Urinary bladder (tissue), 3 donors: ENCODE measurements at regions not wholly inside any gene's neighbourhood (a gene's known extent, or its start where the extent isn't known, plus 50 kb on each side); places are given as distances from the start of the nearest gene placed in this dataset.

Experiments used
- DNase-seq: peaks from one replicate; pipeline ENCODE4 v3.0.0-alpha.2; 2015; ENCODE audit errors: extremely low spot score
- H3K27ac ChIP-seq: one replicate; pipeline ENCODE4 v1.5.1; 2013; ENCODE audit warnings: low read depth, mild to moderate bottlenecking, moderate library complexity
- H3K36me3 ChIP-seq: one replicate; pipeline ENCODE4 v1.6.1; 2013; ENCODE audit warnings: mild to moderate bottlenecking, moderate library complexity; ENCODE audit not compliant: insufficient read depth
- H3K4me1 ChIP-seq: one replicate; pipeline ENCODE4 v1.6.1; 2013; ENCODE audit warnings: mild to moderate bottlenecking, moderate library complexity; ENCODE audit not compliant: insufficient read depth
- H3K4me3 ChIP-seq: one replicate; pipeline ENCODE4 v1.5.1; 2013; ENCODE audit warnings: low read depth, low read length
- WGBS: extraction: QIAGEN DNeasy Blood & Tissue Kit; methylation state at CpG from one replicate; pipeline ENCODE4 v1.1.7; 2013; 5-methylcytosine and 5-hydroxymethylcytosine counted together
- donor health status: healthy with polysubstance abuse.
- donor health status: healthy.

- H3K4me1 ChIP-seq, result no peaks in the 10 kb centered on the region
- H3K27ac ChIP-seq, result no peak overlapping the region
- WGBS, result 45% methylated on average over 2 of the region's 2 CpGs
- H3K36me3 ChIP-seq, result no peaks in the 10 kb centered on the region
- H3K4me3 ChIP-seq, result no peak overlapping the region
- no peak for DNase-seq
Measured at GRCh38 chr1:87899017-87899416, 570.3 kb downstream of the LMO4 start.

DNA sequence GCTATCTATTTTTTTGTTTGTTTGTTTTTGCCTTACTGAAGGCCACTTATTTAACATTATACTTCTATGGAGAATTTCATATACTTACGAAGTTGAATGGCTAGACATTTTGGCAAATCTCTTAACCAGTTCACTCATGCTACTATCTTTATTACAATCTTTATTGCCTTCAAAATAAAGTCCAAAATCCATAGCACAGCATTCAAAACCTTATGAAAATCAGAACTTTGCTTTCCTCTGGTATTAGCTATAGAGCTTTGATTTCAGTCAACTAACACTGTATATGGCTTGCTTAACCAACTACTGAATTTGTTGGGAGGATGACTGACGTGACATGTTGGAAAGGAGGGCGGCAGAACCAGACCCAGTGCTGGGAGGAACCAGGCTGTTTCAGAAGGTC, 571.1 kb downstream of the LMO4 start:
- WGBS, result 77% methylated on average over 3 of the region's 3 CpGs
- H3K4me1 ChIP-seq, result no peaks in the 10 kb centered on the region
- no peak overlapping the region for H3K4me3 ChIP-seq
- DNase-seq, result no peak
- H3K36me3 ChIP-seq, result no peaks in the 10 kb centered on the region
- no peak overlapping the region for H3K27ac ChIP-seq

DNA sequence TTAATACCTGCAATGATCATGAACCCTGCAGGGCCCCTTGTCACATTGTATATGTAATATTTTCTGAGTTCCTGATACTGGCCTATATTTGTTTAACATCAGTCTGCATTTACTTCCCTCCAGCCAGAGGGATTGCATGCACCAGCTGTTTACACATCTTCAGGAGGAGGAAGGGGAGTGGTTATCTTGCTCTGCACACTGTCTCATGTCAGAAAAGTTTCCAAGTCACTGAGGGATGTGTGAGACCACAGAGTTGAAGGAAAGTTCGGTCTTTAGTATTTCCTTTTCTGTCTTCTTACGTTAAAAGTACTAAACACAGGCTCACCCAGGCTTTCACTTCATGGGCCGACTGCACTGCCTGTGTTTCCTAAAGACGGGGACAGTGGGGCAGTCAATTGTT, 574.1 kb downstream of the LMO4 start:
- Histone ChIP-seq H3K27ac (no peak overlapping the region), H3K4me3 (no peak overlapping the region), H3K36me3 (no peaks in the 10 kb centered on the region), H3K4me1 (no peaks in the 10 kb centered on the region)
- 10% methylated on average over 4 of the region's 4 CpGs for WGBS
- DNase-seq, result peak; percentile 66

DNA sequence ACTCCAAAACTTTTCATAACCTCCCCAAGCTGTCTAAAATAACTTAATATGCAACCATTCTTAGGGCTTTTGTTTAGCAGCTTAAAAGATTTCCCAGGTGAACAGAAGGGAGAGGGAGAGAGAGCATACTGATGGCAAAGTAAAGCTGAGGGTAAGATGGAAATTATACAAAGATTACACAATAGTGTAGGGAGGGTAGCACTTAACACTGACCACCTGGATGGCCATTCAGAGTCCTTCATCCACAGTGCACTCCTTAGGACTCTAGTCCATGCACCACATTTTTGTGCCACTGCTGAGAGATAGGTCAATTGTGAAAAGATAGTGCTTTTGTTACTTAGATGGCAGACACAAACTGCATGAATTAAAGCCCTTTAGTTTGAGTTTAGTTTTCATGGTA, 574.6 kb downstream of the LMO4 start:
- no peak overlapping the region for H3K27ac ChIP-seq
- H3K36me3 ChIP-seq, result no peaks in the 10 kb centered on the region
- no peak for DNase-seq
- H3K4me3 ChIP-seq, result no peak overlapping the region
- no peaks in the 10 kb centered on the region for H3K4me1 ChIP-seq

DNA sequence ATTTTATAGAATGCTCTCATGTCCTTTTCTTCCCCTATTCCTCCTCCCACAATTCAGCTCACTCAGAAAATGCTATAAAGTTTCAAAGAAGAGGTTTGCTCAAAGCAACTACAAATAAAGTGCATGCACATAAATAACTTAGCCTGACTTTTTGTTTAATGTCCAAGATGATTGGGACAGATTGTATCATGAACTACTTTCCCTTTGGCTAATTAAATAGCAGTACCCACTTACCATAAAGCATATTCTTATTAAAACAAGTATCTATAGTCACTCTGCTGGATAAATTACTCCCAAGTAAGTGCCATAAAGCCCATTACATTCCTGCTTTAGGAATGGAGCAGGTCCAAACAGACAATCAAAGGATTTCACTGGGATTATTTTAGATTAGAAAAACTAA, 576.0 kb downstream of the LMO4 start:
- no peak overlapping the region for H3K27ac ChIP-seq
- no peaks in the 10 kb centered on the region for H3K36me3 ChIP-seq
- no peak overlapping the region for H3K4me3 ChIP-seq
- DNase-seq, result peak; percentile 37
- H3K4me1 ChIP-seq, result no peaks in the 10 kb centered on the region

DNA sequence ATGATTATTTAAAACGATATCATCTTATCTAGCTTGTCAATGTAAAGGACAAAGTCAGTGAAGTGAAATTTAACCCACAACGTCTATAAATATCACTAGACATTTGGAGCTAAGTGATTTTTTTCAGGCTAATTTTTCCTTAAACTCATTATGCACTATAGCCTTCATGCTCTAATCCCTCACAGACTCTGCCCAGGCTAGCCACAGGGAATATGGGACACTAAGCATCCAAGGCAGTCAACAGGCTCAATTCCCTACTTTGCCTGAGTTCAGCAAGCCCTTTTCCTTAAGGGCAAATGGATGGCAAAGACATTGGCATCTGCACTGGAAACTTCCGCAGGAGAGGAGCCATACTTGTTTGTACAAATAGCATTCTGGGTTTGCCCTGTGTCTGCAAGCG, 577.0 kb downstream of the LMO4 start:
- Histone ChIP-seq H3K27ac (no peak overlapping the region), H3K4me3 (no peak overlapping the region), H3K4me1 (no peaks in the 10 kb centered on the region), H3K36me3 (no peaks in the 10 kb centered on the region)
- DNase-seq, result no peak
- 65% methylated on average over 4 of the region's 4 CpGs for WGBS

- WGBS, result 87% methylated on average over 3 of the region's 3 CpGs
- Histone ChIP-seq H3K36me3 (no peaks in the 10 kb centered on the region), H3K4me3 (no peak overlapping the region), H3K4me1 (no peaks in the 10 kb centered on the region), H3K27ac (no peak overlapping the region)
- no peak for DNase-seq
Measured at GRCh38 chr1:87906078-87906477, 577.4 kb downstream of the LMO4 start.

GRCh38 chr1:87913361-87913760, 584.7 kb downstream of the LMO4 start:
- H3K4me3 ChIP-seq, result no peak overlapping the region
- 100% methylated on average over 1 of the region's 1 CpG for WGBS
- no peaks in the 10 kb centered on the region for H3K4me1 ChIP-seq
- no peak overlapping the region for H3K27ac ChIP-seq
- no peak for DNase-seq
- no peaks in the 10 kb centered on the region for H3K36me3 ChIP-seq

DNA sequence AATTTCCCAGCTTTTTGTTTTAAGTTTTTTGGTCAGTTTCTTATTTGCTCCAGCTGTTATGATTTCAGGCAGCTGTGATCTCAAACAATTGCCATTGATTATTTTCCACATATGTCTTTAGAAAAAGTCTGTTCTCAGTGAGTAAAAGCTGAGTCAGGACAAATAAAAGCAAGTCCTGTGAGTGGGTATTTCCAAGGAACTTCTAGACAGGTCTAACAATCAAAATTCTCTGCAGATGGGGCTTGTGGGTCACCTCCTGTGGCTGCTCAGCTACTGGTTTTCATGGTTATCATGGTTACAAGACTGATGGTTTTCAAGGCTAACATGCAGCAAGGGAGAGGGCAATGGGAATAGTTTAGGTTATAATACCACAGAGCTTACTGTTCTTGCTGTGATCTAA, 585.7 kb downstream of the LMO4 start:
- H3K36me3 ChIP-seq, result no peaks in the 10 kb centered on the region
- H3K4me1 ChIP-seq, result no peaks in the 10 kb centered on the region
- no peak overlapping the region for H3K27ac ChIP-seq
- no peak overlapping the region for H3K4me3 ChIP-seq
- DNase-seq, result no peak

- H3K36me3 ChIP-seq, result no peaks in the 10 kb centered on the region
- H3K4me1 ChIP-seq, result no peaks in the 10 kb centered on the region
- H3K27ac ChIP-seq, result no peak overlapping the region
- WGBS, result 96% methylated on average over 2 of the region's 2 CpGs
- no peak overlapping the region for H3K4me3 ChIP-seq
- no peak for DNase-seq
Measured at GRCh38 chr1:87915771-87916170, 587.1 kb downstream of the LMO4 start.

DNA sequence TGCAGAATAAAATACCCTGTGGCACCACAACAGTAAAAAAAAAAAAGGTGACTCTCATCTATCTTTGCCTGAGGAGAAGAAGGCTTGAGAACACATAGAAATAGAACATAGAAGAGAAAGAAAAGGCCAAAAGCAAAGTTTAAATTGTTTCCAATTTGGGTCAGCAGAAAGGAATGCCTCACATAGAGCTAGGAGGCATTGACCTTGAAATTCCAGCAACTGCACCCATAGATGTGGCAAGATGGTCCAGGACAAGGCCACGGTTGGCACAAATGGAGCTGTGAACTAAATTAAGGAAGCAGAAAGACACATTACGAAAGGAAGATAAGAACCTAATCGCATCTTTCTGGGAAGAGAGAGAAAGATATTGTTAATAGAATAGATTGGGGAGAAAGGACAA, 588.3 kb downstream of the LMO4 start:
- no peaks in the 10 kb centered on the region for H3K4me1 ChIP-seq
- H3K36me3 ChIP-seq, result no peaks in the 10 kb centered on the region
- 94% methylated on average over 3 of the region's 3 CpGs for WGBS
- H3K27ac ChIP-seq, result no peak overlapping the region
- H3K4me3 ChIP-seq, result no peak overlapping the region
- DNase-seq, result no peak

DNA sequence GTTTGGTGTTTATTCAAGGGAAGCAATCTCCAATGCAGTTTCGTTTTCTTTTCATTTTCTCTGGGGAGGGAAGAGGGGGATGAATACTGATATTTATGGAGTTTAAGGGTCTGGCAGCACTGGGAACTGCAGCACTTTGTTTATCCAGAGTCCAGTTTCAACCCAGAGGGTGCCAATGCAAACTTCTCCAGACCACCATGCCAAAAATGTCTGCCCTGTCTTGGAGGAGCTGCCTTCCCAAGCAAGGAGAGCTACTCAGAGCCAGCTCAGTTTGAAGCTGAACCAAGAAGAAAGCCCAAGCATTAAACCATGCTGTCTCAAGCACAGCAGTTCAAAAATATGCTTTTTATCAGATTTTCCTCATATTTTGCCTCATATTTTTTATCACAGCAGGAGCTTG, 589.7 kb downstream of the LMO4 start:
- Histone ChIP-seq H3K36me3 (no peaks in the 10 kb centered on the region), H3K4me3 (no peak overlapping the region), H3K27ac (no peak overlapping the region), H3K4me1 (no peaks in the 10 kb centered on the region)
- 49% methylated on average over 1 of the region's 1 CpG for WGBS
- no peak for DNase-seq

GRCh38 chr1:87922885-87923284, 594.2 kb downstream of the LMO4 start:
- 94% methylated on average over 2 of the region's 2 CpGs for WGBS
- Histone ChIP-seq H3K4me1 (no peaks in the 10 kb centered on the region), H3K4me3 (no peak overlapping the region)

DNA sequence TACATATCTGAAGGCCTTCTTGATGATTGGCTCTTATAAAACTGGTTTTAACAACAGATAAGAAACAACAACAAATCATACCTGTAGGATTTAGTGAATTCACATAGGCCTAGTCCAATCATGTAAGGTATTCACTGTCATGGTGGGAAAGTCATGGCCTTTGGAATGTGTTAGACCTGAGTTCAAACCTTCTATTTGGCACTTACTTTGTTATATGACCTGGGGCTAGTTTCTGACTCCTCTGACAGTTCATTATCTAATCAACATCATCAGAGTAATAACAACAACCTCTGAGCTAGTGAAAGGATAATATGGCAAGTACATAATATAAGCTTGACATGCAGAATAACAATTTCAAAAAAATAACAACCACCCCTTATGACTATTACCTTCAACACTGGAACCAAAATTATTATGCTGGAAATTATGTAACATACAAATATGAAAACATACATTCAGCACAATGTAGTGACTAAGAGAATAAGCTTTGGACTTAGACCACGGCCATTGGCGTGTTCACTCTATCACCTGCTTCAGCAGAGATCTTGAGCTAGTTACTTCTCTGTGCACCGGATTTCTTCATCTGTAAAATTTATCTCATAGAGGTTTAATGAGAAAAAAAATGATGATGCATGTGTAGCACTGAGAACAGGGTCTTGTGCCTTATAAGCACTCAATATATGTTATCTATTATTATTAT, 597.6 kb downstream of the LMO4 start:
- no peak overlapping the region for H3K4me3 ChIP-seq
- no peak for DNase-seq
- no peak overlapping the region for H3K27ac ChIP-seq
- H3K36me3 ChIP-seq, result no peaks in the 10 kb centered on the region
- no peaks in the 10 kb centered on the region for H3K4me1 ChIP-seq
- 96% methylated on average over 3 of the region's 3 CpGs for whole genome bisulfite sequencing

More at GRCh38 chr1:87922885-87923284, 594.2 kb downstream of the LMO4 start:
- no peaks in the 10 kb centered on the region for H3K36me3 ChIP-seq
- DNase-seq, result no peak
- no peak overlapping the region for H3K27ac ChIP-seq

DNA sequence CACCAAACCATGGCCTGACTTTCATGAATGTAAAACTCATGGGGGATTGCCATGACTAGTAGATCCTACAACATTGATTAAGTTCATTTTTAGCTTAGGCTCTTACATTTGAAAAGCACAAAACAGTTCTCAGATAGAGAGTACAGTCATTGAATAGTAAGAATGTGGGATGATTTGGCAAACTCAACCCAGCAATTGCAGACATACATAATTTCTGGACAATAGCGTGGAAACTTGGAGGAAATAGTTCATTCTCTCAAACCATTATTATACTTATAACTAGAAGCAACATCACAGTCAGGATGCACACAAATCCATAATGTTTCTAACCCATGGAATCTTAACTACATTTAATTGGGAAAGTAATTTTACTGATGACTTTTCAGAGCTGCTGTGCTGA, 598.2 kb downstream of the LMO4 start:
- H3K4me3 ChIP-seq, result no peak overlapping the region
- WGBS, result 79% methylated on average over 1 of the region's 1 CpG
- no peak overlapping the region for H3K27ac ChIP-seq
- H3K36me3 ChIP-seq, result no peaks in the 10 kb centered on the region
- no peak for DNase-seq
- H3K4me1 ChIP-seq, result no peaks in the 10 kb centered on the region
